ENCODE measurements at regions not wholly inside any gene's neighbourhood (a gene's known extent, or its start where the extent isn't known, plus 50 kb on each side); places are given as distances from the start of the nearest gene placed in this dataset.

- no peak for DNase-seq (ENCODE audit: low read depth)
Measured at GRCh38 chr15:50830477-50831354, 65.2 kb upstream of the SPPL2A start.

GRCh38 chr15:50828610-50829206 lies 63.2 kb upstream of the SPPL2A start:
- peak; percentile 92 for DNase-seq (ENCODE audit: low read depth)
- no peak for TF ChIP-seq CTCF (IDR thresholded peaks at IDR 0.05; ENCODE audit: insufficient read depth, low read depth, low read length)
- H3K4me3 ChIP-seq (ENCODE audit: low read depth, low read length): no peak overlapping the region

More at GRCh38 chr15:50830477-50831354, 65.2 kb upstream of the SPPL2A start:
- no peak overlapping the region for H3K4me3 ChIP-seq (ENCODE audit: low read depth, low read length)
- TF ChIP-seq CTCF (IDR thresholded peaks at IDR 0.05; ENCODE audit: insufficient read depth, low read depth, low read length): no peak

GRCh38 chr15:50825946-50826345 lies 60.4 kb upstream of the SPPL2A start:
- DNase-seq (ENCODE audit: low read depth): no peak
- H3K4me3 ChIP-seq (ENCODE audit: low read depth, low read length): no peak overlapping the region
- TF ChIP-seq CTCF (IDR thresholded peaks at IDR 0.05; ENCODE audit: insufficient read depth, low read depth, low read length): no peak

- peak; percentile 5 for DNase-seq (ENCODE audit: low read depth)
- H3K4me3 ChIP-seq (ENCODE audit: low read depth, low read length): no peak overlapping the region
- TF ChIP-seq CTCF (IDR thresholded peaks at IDR 0.05; ENCODE audit: insufficient read depth, low read depth, low read length): peak; percentile 9
Measured at GRCh38 chr15:50824514-50824913, 59.0 kb upstream of the SPPL2A start.

- no peak overlapping the region for H3K4me3 ChIP-seq (ENCODE audit: low read depth, low read length)
- no peak for DNase-seq (ENCODE audit: low read depth)
- no peak for TF ChIP-seq CTCF (IDR thresholded peaks at IDR 0.05; ENCODE audit: insufficient read depth, low read depth, low read length)
Measured at GRCh38 chr15:50823281-50823680, 57.8 kb upstream of the SPPL2A start.

- H3K4me3 ChIP-seq (ENCODE audit: low read depth, low read length): no peak overlapping the region
- no peak for DNase-seq (ENCODE audit: low read depth)
- no peak for TF ChIP-seq CTCF (IDR thresholded peaks at IDR 0.05; ENCODE audit: insufficient read depth, low read depth, low read length)
Measured at GRCh38 chr15:50821476-50821875, 56.0 kb upstream of the SPPL2A start.
